ENCODE measurements at regions not wholly inside any gene's neighbourhood (a gene's known extent, or its start where the extent isn't known, plus 50 kb on each side); places are given as distances from the start of the nearest gene placed in this dataset.

GRCh38 chr7:123343611-123344010, 143.8 kb upstream of the SLC13A1 start:
- TF ChIP-seq, protein P1, sequence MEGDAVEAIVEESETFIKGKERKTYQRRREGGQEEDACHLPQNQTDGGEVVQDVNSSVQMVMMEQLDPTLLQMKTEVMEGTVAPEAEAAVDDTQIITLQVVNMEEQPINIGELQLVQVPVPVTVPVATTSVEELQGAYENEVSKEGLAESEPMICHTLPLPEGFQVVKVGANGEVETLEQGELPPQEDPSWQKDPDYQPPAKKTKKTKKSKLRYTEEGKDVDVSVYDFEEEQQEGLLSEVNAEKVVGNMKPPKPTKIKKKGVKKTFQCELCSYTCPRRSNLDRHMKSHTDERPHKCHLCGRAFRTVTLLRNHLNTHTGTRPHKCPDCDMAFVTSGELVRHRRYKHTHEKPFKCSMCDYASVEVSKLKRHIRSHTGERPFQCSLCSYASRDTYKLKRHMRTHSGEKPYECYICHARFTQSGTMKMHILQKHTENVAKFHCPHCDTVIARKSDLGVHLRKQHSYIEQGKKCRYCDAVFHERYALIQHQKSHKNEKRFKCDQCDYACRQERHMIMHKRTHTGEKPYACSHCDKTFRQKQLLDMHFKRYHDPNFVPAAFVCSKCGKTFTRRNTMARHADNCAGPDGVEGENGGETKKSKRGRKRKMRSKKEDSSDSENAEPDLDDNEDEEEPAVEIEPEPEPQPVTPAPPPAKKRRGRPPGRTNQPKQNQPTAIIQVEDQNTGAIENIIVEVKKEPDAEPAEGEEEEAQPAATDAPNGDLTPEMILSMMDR (IDR thresholded peaks at IDR 0.05) = no peak
- no peak for TF ChIP-seq POLR2A (IDR thresholded peaks at IDR 0.05)
